ENCODE measurements at regions not wholly inside any gene's neighbourhood (a gene's known extent, or its start where the extent isn't known, plus 50 kb on each side); places are given as distances from the start of the nearest gene placed in this dataset.

GRCh38 chr12:60684988-60685655 is 1089.3 kb downstream of the SLC16A7 start:
- TF ChIP-seq, protein P1, sequence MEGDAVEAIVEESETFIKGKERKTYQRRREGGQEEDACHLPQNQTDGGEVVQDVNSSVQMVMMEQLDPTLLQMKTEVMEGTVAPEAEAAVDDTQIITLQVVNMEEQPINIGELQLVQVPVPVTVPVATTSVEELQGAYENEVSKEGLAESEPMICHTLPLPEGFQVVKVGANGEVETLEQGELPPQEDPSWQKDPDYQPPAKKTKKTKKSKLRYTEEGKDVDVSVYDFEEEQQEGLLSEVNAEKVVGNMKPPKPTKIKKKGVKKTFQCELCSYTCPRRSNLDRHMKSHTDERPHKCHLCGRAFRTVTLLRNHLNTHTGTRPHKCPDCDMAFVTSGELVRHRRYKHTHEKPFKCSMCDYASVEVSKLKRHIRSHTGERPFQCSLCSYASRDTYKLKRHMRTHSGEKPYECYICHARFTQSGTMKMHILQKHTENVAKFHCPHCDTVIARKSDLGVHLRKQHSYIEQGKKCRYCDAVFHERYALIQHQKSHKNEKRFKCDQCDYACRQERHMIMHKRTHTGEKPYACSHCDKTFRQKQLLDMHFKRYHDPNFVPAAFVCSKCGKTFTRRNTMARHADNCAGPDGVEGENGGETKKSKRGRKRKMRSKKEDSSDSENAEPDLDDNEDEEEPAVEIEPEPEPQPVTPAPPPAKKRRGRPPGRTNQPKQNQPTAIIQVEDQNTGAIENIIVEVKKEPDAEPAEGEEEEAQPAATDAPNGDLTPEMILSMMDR (IDR thresholded peaks at IDR 0.05), result no peak
- TF ChIP-seq POLR2A (IDR thresholded peaks at IDR 0.05) (no peak), POLR2AphosphoS5 (IDR thresholded peaks at IDR 0.05) (no peak)

All from prostate gland (tissue), 2 donors.